Psoas muscle (tissue), 7 donors: ENCODE measurements at regions not wholly inside any gene's neighbourhood (a gene's known extent, or its start where the extent isn't known, plus 50 kb on each side); places are given as distances from the start of the nearest gene placed in this dataset.

Experiments
- ATAC-seq, 4 donors: fragments of 200-7000 bp; cut with Tn5 transposase; one replicate each; pipeline ENCODE4 v1.9.1; 2020; ENCODE audit warnings: moderate library complexity in 3 of 4, mild to moderate bottlenecking in 2 of 4
- DNase-seq, 2 donors: peaks; one replicate each; pipeline ENCODE4 v3.0.0-alpha.2; 2020
- H3K27ac ChIP-seq: fragments of 200-600 bp; one replicate; pipeline ENCODE4 v1.8.0; 2022
- H3K27me3 ChIP-seq, 3 donors: fragments of 200-600 bp in 1 of 3; one replicate each; pipeline versions ENCODE4 v1.6.1 to v1.8.0; 2013 to 2022; ENCODE audit warnings: low read length in 2 of 3, mild to moderate bottlenecking in 2 of 3, moderate library complexity in 1 of 3; ENCODE audit not compliant: insufficient read depth in 3 of 3
- H3K36me3 ChIP-seq, 2 donors: fragments of 200-600 bp in 1 of 2; one replicate each; pipeline versions ENCODE4 v1.6.1 to v1.8.0; 2013 to 2022; ENCODE audit warnings: low read depth in 1 of 2, mild to moderate bottlenecking in 1 of 2, moderate library complexity in 1 of 2; ENCODE audit not compliant: insufficient read depth in 1 of 2
- H3K4me1 ChIP-seq: fragments of 200-600 bp; one replicate; pipeline ENCODE4 v1.8.0; 2022
- H3K4me3 ChIP-seq: fragments of 200-600 bp; one replicate; pipeline ENCODE4 v1.8.0; 2022; ENCODE audit warnings: mild to moderate bottlenecking
- H3K9me3 ChIP-seq: fragments of 200-600 bp; one replicate; pipeline ENCODE4 v1.8.0; 2022
- CTCF ChIP-seq: fragments of 200-600 bp; IDR thresholded peaks from one replicate; pipeline ENCODE4 v1.8.0; 2022; ENCODE audit warnings: antibody characterized with exemption
- WGBS, 3 donors: extraction: QIAGEN DNeasy Blood & Tissue Kit; methylation state at CpG; one replicate each; pipeline versions ENCODE4 v1.1.6 to v1.1.7; 2013; 5-methylcytosine and 5-hydroxymethylcytosine counted together
- intact Hi-C, 2 donors: fragments of 100-400 bp; cut with DNase I; formaldehyde crosslinking; loops; one replicate each; pipeline versions ENCODE4 v1.11.0 to v1.14.2; 2022
- donor health status: healthy with polysubstance abuse.
- donor health status: DM: no; HTN: no; CAD: no; lungs with moderate emphysema.
- donor health status: Bipolar disorder and iron deficiency.
- donor health status: healthy.
- donor health status: DM: yes; HTN: yes; CAD: no.
- donor health status: DM: no; HTN: no; CAD: no.
- donor health status: DM: yes; HTN: yes; CAD: no.

DNA sequence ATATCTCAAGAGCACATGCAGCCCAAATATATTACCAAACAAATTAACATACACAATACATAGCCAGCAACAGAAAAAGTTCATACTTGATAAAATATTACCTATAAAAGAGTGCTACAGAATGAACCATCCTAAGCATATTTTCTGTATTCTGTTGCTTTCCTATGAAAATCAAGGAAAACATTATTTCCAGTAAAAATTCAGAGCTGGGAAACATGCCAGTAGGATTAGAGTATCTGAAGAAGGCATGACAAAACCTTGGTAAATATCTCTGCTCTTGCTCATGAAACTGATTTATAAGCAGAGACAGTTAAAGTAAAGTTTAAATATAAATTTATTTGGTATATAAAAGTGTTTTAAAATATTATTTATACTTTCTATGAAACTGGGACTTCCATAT lies 599.7 kb downstream of the ARAP2 start:
- Histone ChIP-seq H3K27me3 (no peaks in the 10 kb centered on the region), H3K27ac (no peak overlapping the region), H3K9me3 (no peaks in the 10 kb centered on the region), H3K4me3 (no peak overlapping the region), H3K36me3 (no peaks in the 10 kb centered on the region), H3K4me1 (no peaks in the 10 kb centered on the region)
- no peak for TF ChIP-seq CTCF
- intact Hi-C loops, result no loop called here
- no peak for ATAC-seq
- no peak for DNase-seq

DNA sequence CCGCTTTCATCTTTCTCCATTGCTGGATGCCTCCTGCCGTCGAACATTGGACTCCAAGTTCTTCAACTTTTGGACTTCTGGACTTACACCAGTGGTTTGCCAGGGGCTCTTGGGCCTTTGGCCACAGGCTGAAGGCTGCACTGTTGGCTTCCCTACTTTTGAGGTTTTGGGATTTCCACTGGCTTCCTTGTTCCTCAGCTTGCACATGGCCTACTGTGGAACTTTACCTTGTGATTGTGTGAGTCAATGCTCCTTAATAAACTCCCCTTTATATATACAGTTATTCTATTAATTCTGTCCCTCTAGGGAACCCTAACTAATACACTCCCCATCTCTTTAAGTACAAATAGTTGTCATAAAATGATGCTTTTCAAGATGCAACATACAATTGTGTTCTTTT lies 595.3 kb downstream of the ARAP2 start:
- WGBS, 3 donors, result 90 to 97% (median 93%) methylated on average over 3 of the region's 3 CpGs
- no peak for ATAC-seq
- no peak overlapping the region for H3K27ac ChIP-seq
- H3K4me3 ChIP-seq, result no peak overlapping the region
- no peaks in the 10 kb centered on the region for H3K36me3 ChIP-seq
- no peaks in the 10 kb centered on the region for H3K4me1 ChIP-seq
- DNase-seq, result no peak
- H3K27me3 ChIP-seq, result no peaks in the 10 kb centered on the region
- no peaks in the 10 kb centered on the region for H3K9me3 ChIP-seq
- TF ChIP-seq CTCF, result no peak
- intact Hi-C loops, result no loop called here

GRCh38 chr4:35649778-35650177 lies 594.5 kb downstream of the ARAP2 start:
- no peak for ATAC-seq
- no peak overlapping the region for H3K27ac ChIP-seq
- no peaks in the 10 kb centered on the region for H3K36me3 ChIP-seq
- H3K9me3 ChIP-seq, result peaks cover 3% of the 10 kb centered on the region
- H3K27me3 ChIP-seq, result no peaks in the 10 kb centered on the region
- no peaks in the 10 kb centered on the region for H3K4me1 ChIP-seq
- H3K4me3 ChIP-seq, result no peak overlapping the region
- intact Hi-C loops, result no loop called here
- DNase-seq, result no peak
- TF ChIP-seq CTCF, result no peak

DNA sequence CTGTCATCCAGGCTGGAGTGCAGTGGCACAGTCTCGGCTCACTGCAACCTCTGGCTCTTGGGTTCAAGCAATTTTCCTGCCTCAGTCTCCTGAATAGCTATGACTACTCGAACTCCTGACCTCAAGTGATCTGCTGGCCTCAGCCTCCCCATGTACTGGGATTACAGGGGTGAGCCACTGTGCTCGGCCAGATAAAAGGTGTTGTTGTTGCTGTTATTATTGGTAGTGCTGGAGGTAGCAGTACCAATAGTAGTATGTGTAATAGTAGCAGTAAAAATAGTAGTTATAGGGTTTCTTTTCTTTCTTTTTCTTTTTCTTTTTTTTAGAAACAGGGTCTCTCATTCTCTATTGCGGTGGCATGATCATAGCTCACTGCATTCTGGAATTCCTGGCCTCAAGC lies 592.1 kb downstream of the ARAP2 start:
- 66 to 77% (median 72%) methylated on average over 4 of the region's 4 CpGs for WGBS, 3 donors
- Histone ChIP-seq H3K36me3 (no peaks in the 10 kb centered on the region), H3K27ac (no peak overlapping the region), H3K27me3 (no peaks in the 10 kb centered on the region), H3K4me3 (no peak overlapping the region), H3K9me3 (peaks cover 3% of the 10 kb centered on the region), H3K4me1 (no peaks in the 10 kb centered on the region)
- DNase-seq (no peak), ATAC-seq (no peak)
- TF ChIP-seq CTCF, result no peak
- intact Hi-C loops, result no loop called here

DNA sequence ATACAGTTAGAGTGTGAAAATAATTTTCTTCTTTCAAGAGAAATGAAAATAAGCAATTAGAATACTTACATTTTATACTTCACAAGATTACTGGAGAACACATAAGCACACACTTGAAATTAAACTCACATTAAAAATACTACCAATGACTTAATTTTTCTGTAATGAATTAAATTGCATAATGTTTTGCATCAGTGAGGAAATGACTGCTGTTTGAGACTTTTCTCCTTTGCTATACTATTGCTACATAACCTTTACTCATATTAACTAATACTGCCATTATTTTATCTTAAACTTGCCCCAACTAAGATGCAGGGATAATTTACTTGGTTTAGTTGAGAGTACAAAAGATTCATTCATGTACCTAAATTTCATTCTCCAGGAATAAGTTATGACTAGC lies 590.9 kb downstream of the ARAP2 start:
- Histone ChIP-seq H3K4me3 (no peak overlapping the region), H3K4me1 (no peaks in the 10 kb centered on the region), H3K36me3 (no peaks in the 10 kb centered on the region), H3K27me3 (no peaks in the 10 kb centered on the region), H3K9me3 (peaks cover 3% of the 10 kb centered on the region), H3K27ac (no peak overlapping the region)
- DNase-seq (no peak), ATAC-seq (no peak)
- no peak for TF ChIP-seq CTCF
- intact Hi-C loops, result no loop called here
